Hindlimb muscle (tissue), 1 donor: ENCODE measurements at regions not wholly inside any gene's neighbourhood (a gene's known extent, or its start where the extent isn't known, plus 50 kb on each side); places are given as distances from the start of the nearest gene placed in this dataset.
"Not testable (repeated sequence)": the region's sequence is repeated elsewhere in the genome, so short reads cannot be mapped to it uniquely, and the experiment has no call there.

Experiments used
- DNase-seq: peaks from one replicate; pipeline ENCODE4 v3.0.0-alpha.2; 2013

GRCh38 chr9:78985084-78985738 is 586.6 kb upstream of the TLE4 start:
- no peak for DNase-seq

GRCh38 chr9:78986446-78986845 is 585.3 kb upstream of the TLE4 start:
- no peak for DNase-seq

- DNase-seq: no peak
These were observed 582.6 kb upstream of the TLE4 start for GRCh38 chr9:78989031-78989658.

GRCh38 chr9:78994471-78994870 is 577.3 kb upstream of the TLE4 start:
- DNase-seq: no peak

- not testable (repeated sequence) for DNase-seq
These were observed 576.8 kb upstream of the TLE4 start for GRCh38 chr9:78994974-78995373.

GRCh38 chr9:78997296-78997695 is 574.5 kb upstream of the TLE4 start:
- no peak for DNase-seq

GRCh38 chr9:79000230-79001002 is 571.3 kb upstream of the TLE4 start:
- no peak for DNase-seq

- no peak for DNase-seq
These were observed 570.8 kb upstream of the TLE4 start for GRCh38 chr9:79001012-79001411.

GRCh38 chr9:79003514-79003913 is 568.3 kb upstream of the TLE4 start:
- no peak for DNase-seq

- DNase-seq: no peak
These were observed 567.7 kb upstream of the TLE4 start for GRCh38 chr9:79004032-79004431.

- no peak for DNase-seq
These were observed 565.2 kb upstream of the TLE4 start for GRCh38 chr9:79006546-79006945.

GRCh38 chr9:79007701-79008483 is 563.9 kb upstream of the TLE4 start:
- no peak for DNase-seq

GRCh38 chr9:79008916-79009315 is 562.8 kb upstream of the TLE4 start:
- DNase-seq: no peak

GRCh38 chr9:79011461-79011860 is 560.3 kb upstream of the TLE4 start:
- no peak for DNase-seq

GRCh38 chr9:79012561-79012960 is 559.2 kb upstream of the TLE4 start:
- no peak for DNase-seq

GRCh38 chr9:79013715-79014610 is 557.8 kb upstream of the TLE4 start:
- DNase-seq: no peak

GRCh38 chr9:79014929-79015699 is 556.7 kb upstream of the TLE4 start:
- DNase-seq: no peak

- DNase-seq: no peak
These were observed 555.8 kb upstream of the TLE4 start for GRCh38 chr9:79015951-79016350.

GRCh38 chr9:79020276-79020675 is 551.5 kb upstream of the TLE4 start:
- DNase-seq: no peak

GRCh38 chr9:79021084-79021483 is 550.7 kb upstream of the TLE4 start:
- DNase-seq: no peak

GRCh38 chr9:79023134-79023580 is 548.6 kb upstream of the TLE4 start:
- DNase-seq: no peak
